Superior temporal gyrus (tissue), 1 donor: ENCODE measurements at regions not wholly inside any gene's neighbourhood (a gene's known extent, or its start where the extent isn't known, plus 50 kb on each side); places are given as distances from the start of the nearest gene placed in this dataset.

Source experiments
- DNase-seq: peaks from one replicate; pipeline ENCODE4 v3.0.0-alpha.2; 2016; ENCODE audit errors: extremely low spot score

DNA sequence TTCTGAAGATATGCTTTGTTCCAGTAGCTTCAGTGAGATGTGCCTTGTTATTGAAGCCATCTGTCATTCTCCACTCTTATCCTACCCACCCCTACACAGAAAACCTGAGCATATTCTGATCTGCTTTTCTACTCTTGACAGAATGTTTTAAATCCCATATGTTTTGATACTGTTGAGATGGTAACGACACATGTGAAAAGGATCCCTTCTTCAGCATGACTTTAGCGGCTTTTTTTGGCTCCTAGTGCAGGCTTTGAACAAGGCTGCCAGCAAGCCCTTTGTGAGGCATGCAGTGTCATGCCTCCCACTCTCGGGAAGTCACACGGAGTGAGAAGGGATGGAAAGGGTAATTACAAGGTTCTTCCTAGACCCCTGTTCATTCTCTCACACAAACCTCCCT, 228.8 kb upstream of the RGS6 start:
- DNase-seq = peak; percentile 59

DNA sequence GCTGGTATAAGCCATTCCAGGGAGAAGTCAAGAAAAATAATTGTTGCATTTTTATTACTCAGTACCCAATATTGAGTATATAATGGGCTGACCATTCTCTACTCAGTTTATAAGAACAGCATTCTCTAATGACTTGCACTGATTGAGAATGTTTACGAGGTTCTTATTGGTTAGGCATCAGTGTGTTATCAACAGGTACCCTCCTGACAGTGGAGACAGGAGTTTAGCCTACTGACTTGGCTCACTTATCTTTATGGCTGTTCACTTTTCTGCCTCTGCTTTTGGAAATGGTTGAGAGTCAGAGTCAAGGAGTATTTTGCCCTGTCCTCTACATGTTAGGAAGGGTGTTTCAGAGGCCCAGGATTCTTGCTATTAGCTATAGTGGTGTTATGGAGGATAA, 228.0 kb upstream of the RGS6 start:
- DNase-seq = no peak

DNA sequence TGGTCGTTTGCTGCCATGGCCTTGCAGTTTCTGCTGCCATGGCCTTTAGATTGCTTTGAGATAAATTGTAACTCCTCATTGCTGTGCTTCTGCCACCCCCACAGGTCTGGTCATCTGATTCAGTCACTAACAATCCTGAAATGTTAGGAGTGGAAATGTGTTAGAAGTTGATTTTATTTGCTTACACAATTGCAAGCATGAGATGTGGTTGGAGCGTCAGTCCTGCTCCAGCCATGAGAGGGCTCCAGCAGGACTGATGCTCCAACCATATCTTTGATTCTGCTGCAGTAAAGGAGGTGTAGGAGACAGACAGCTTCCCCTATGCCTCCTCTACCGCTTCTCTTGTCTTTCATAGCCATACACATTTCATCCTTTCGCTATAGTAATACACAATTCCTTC, 226.8 kb upstream of the RGS6 start:
- DNase-seq = no peak

DNA sequence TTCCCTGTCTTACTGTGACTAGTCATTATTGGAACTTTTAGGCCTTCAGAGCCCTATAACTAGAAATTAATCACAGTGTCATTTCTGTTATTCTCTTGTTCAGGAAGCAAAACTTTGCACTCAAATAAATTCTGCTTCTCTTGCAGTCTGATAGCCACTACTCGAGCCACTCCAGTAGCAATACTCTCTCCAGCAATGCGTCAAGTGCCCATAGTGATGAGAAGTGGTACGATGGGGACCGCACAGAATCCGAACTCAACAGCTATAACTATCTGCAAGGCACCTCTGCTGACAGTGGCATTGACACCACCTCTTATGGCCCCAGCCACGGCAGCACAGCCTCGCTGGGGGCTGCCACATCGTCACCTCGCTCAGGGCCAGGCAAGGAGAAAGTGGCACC, 223.2 kb upstream of the RGS6 start:
- no peak for DNase-seq

DNA sequence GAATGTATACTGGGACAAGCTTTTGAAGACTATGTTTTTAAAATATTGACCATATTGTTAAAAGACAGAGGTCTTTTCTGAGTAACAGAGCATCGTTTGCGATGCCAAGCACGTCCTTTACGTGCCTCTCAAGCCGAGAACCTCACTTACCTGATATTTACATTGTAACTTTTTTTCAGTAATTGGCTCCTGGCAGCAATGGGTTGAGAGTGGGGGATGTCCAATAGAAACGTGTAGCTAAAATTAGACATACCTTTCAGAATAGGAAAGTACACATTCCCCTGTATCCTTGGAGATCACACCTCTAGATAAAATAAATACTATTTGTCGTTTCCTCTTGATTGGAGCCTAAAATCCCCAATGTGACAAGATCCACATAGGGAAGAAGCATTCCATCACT, 222.2 kb upstream of the RGS6 start:
- no peak for DNase-seq

DNA sequence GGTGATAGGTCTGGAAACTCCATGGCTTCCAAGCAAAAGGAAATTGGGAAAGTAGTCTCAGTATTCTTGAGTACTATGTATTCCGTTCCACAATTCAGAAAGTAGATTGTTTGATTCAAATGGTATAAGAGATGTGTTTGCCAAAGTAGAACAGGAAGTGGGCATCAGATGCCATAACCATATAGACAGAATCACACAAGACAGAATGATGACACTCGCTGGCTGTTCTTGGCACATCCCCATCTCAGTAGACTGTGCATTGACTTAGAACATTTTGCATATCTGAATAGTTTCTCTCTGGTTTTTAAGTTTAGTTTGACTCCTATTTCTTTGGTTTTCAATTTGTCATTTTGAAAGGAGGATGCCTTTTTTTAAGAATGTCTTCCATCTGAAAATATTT, 221.1 kb upstream of the RGS6 start:
- DNase-seq = no peak

DNA sequence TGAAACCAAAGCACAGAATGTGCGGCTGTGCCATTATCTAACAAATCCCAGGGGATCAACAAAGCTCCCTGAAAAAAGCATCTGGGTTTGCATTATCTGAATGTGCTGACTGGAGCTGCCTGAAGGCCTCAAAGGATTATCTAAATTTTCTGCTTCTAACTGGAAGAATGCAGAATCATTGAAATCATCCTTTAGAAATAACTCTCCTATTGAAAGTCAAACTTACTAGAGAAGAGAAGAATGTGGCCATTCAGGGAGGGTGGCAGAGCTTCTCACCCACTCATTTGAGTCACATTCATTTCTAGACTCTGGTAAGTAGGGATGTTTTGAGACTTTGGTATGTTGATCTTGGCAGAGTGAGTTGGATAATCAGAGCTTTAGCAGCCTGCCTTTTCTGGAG, 220.6 kb upstream of the RGS6 start:
- DNase-seq = peak; percentile 61

DNA sequence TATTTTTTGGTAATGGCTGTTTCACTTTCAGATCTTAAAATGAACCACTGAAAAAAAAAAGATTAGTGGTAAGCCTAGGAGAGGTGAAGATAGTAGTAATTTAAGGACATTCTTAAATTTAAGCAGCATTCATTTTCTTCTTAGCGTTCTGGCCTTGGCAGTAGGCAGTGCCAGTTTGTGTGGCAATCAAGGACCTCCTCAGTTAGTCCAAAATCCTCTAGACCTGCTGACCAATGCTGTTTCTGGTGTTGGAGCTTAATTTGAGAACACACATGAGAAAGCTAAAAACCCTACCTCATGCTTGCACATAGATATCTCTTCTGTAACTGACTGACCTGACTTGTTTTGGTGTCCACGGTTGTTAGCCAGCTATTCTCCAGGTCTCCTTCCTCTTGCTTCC, 219.8 kb upstream of the RGS6 start:
- DNase-seq = no peak

DNA sequence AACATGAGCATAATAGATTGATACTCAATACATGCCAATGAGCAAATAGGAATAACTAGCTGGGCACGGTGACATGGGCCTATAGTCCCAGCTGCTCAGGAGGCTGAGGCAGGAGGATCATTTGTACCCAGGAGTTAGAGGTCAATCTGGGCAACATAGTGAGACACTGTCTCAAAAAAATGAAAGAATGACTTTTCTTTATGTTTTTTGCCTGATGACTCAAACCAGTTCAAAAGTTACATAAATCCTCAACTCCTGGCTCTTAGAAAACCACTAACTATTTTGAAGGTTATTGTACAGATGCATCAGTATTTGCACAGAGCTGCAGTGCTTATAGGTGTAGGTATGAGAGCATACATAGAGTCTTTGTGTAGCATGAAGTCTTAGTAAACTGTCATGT, 219.2 kb upstream of the RGS6 start:
- no peak for DNase-seq

DNA sequence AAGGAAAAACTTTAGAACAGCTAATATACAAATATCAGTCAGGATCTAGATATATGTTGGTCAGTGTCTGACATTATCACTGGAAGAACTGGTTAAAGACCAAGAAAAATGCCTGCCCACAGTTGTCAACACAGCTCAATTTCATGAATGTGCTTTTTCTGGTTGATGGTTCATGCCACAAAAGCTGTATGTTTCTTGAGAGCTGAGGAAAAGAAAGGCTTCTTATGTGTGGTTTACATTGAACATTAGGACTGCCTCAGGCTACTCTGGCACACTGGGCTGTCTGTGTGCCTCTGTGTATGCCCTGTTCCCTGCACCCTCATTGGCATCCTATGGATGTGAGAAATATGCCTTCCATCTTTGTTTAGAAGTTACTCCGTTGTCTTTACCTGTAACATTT, 218.8 kb upstream of the RGS6 start:
- DNase-seq = no peak

DNA sequence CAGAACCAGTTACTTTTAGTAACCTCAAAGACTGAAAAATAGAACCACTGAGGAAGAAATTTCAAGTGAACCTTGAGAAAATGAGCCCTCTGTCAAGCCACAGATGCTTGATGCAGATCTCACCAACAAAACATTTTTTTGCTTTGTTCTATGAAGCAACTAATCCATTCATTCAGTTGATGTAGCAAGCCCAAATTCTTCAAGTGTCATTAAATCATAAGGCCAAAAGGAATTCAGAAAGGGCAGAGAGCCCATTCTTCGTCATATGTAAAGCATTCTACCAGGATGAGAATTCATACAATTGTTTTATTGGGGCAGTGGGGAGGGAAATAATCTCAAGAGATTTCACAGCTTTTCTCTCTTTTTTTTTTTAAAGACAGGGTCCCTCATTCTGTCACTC, 218.0 kb upstream of the RGS6 start:
- no peak for DNase-seq

DNA sequence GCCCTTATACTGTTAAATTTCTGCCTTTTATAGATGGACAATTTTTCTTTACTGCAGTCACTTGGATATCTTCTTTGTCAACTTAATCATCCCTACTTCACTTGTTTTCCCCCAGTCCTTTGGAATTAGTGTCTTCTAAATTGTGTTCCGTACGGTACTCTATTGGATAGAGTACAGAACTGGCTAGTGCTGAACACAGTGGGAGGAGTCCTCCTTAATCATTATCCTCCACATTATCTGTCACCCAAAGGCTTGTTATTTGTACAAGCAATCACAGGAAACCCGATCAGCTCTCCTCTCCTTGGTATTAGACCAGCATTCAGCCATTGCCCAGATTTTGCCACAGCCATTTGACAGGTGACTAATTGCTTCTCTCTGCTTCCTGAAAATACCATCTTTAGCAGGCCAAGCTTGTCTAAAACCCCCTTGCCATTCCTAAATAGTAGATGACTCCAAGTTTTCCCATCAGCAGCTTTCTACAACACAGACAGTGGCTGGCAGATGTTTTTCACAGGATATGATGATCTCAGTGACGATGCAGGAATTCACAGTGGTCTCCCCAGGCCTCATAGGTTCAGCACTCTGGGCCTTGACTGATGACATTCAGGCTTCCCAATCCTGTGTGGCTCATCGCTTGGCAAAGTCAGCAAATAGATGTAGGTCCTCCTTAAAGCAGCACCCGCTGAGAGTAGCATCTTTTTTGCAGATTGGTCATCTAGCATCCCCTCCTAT, 216.0 kb upstream of the RGS6 start:
- DNase-seq = no peak

DNA sequence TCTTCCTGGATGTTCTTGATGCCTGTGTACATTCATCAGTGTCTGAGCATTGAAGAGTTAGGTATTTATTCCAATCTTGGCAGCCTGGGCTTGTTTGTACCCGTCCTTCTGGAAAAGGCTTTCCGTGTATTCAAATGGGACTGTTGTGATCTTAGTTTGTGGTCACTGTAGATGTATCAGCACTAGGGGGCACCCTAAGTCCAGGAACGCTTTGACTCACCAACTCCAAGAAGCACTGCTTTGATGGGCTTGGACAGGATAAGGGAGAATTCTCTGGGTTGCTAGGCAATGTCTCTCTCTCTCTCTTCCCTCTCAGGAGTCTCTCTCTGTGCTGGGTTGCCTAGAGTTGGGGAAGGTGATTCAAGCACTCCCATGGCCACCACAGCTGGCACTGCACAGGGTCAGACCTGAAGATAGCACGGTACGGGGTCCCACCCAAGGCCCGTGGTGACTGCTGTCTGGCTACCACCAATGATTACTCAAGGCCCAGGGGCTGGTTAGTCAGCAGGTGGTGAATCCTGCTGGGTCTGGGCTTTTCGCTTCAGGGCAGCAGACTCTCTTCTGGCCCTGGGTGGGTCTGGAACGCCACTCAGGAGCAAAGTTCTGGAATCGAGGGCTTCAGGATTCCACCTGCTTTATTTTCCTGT, 211.1 kb upstream of the RGS6 start:
- peak; percentile 66 for DNase-seq

DNA sequence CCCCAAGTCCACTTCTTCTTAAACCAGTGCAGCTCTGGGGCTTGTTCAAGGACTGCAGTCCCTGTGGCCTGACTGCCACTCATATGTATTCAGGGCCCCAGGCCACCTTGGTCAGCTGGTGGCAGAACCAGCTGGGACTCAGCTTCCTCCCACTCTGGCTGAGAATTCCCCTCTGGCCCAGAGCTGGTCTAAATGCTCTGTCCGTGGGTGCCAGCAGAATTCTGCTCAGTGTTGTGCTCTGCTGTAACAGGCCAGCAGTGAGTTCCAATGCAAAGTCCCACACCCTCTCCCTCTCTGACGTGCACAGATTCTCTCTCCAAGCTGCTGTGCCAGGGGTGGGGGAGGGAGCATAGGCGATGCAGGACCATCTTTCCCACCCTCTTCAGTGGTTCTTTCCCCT, 210.4 kb upstream of the RGS6 start:
- DNase-seq = no peak

DNA sequence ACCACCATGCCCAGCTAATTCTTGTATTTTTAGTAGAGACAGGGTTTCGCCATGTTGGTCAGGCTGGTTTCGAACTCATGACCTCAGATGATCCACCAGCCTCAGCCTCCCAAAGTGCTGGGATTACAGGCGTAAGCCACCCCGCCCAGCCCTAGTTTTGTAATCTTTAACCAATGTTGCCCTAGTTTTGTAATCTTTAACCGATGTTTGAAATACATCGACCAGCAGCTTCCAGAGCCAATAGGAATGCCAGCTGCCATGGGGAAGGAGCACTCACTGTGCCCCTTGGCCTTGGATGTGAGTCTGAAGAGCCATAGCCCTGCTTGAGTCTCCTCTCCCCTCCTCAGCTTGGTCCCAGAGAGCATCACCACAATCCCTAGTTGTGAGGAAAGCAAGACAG, 209.3 kb upstream of the RGS6 start:
- no peak for DNase-seq

DNA sequence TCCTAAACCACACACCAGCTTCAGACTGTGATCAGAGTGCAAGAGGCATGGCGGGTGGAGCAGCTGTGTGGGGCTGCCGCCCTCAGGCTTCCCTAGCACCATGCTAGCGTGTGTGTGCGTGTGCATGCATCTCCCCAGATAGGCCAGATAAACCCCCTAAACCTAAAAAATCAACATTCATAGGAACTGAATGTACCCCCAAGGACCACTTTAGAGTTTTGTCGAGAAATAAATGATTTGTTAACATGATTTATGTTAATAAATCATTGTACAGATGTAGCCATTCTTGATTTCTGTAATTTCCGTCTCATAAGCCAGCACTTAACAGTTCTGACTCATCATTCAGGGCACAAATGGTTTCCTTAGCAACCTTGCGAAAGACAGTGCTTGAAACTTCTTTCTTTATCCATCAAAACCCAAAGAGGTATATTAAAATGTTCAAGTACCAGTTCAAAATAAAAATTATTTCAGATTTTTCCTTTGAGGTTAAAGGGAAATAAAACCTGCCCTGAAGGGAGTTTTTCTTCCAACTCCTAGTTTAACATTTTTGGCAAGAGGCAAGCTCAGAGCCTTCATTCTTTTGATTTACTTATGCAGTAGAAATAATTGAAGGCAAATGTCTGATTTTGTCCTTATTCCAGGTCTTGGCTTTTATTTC, 206.2 kb upstream of the RGS6 start:
- DNase-seq = no peak

DNA sequence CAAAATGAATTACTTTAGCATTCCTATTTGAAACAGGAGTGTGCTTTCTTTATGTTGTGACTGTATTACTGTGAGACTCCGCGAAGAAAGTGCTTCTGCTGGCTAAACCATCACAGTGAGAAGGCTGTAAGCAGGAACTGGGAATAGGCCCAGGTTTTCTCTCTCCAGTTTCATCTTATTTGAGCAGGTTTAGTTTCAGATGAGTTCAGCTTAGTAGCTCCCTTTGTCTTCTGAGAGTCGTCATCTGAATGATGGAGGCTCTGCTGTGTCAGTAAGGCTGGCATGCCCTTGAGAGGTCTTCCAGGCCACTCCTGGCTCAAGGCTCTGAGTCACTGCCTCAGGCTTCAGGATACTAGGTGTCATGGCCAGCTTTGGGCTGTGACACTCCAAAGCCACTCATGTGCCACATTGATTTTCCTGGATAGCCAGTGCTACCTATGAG, 205.6 kb upstream of the RGS6 start:
- no peak for DNase-seq

DNA sequence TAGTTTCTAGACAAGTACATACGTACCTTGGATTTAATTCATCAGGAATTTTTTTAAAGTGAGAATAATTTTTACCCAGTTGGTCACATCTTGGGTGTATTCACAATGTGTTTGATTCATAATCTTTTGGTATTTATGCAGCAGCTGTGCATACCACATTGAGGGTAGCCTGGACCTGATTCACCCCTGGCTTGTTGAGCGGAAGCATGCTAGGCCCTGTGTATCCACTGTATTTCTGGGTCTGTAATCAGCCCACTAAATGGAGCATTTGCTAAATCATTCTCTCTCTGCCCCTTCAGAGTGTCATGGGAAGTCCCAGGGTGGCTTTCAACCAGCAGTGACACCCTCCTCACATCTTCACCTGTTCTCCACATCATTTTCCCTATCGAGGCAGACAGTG, 203.8 kb upstream of the RGS6 start:
- no peak for DNase-seq

DNA sequence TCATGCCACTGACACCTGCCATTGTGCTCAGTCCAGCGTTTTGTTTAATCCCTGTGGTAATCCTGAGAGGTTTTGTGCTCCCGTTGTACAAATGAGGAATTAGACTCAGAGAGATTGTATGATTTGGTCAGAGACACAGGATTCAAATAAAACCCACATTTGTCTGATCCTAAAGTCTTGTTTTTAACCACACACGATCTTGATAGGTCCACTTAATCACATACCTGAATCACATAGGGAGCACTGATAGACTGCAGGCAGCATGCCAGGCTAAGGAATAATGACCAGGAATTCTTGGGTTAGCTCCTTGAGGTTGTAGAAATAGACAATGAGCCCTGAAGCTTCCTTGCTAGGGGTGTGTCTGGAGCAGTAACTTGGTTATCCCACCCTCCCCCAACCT, 202.6 kb upstream of the RGS6 start:
- DNase-seq = no peak

DNA sequence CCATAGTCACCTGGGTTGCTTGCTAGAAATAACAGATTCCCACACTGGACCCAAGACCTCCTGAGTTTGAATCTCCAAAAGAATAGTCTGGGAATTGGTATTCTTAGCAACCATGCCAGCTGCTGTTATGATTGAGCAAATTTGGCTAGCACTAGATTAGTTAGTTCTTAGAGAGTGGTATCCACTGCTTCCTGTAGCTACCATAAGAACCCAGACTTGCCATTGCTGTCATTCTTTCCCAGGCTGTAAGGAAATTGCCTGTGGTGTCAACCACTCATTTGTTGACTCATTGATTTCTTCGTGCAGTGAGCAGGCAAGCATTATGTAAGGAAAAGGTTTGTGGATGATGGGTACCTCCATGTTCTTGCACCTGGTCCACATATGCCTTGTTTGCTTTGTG, 201.8 kb upstream of the RGS6 start:
- DNase-seq = no peak

DNA sequence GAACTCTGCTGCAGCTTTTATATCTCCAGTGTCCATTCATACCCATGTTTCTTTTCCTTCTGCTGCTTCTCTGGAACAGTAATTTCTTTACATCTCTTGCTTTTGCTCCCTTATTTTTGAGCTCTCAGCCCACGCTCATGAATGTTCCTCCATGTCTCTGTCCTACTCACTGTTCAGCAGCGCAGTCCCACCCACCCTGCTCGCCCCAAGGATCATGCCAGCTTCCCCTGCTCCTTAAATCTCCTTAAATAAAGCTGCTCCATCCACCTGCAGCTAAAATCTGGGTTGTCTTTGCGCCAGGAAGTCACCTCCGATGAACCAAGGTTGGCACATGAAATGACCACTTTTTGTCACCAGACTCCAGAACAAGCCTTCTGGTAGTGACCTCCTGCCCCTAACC, 201.1 kb upstream of the RGS6 start:
- DNase-seq = no peak

DNA sequence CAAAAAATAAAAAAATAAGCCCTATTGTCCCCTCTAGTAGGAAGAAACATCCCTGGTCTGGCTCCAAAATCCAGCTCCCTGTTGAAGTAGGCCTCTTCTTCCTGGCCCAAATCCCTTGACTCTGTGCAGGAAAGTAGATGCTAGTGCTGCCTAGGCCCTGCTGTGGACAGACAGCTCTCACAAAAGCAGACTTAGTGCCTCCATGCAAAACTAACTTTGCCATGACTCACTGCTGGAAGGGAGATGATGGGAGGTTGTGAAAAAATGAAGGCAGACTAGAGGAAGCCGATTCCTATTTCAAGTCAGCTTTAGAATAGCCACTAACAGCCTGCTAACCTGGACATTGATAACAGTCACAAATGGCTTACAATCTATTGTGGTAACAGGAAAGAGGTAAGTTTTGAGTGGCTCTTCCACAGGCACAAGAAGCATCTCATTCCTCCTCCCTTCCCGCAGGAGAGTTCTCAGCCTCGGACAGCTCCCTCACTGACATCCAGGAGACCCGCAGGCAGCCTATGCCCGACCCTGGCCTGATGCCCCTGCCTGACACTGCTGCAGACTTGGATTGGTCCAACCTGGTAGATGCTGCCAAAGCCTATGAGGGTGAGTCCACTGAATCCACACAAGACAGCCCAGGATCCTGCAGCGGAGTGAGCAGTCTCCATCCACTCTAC, 198.9 kb upstream of the RGS6 start:
- DNase-seq = no peak

DNA sequence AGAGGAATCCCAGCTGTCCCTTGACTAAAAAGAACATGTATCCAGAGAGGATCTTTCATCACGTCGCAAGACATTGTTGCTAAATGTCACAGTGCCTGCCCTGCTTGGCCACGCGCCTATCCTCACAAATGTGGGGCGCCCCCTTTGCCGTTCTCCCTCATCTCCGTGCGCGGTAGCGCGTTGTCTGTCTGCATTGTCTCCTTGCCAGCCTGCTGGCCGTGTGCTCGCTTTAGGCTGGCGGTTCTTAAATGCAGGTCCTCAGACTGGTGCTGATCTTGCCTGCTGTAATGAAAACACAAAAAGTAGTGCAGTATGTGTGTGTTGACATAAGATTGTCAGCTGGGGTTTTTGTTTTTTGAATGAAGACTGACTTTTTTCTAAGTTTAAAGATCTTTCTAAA, 198.2 kb upstream of the RGS6 start:
- DNase-seq = no peak
